Stimulated activated CD4-positive, alpha-beta T cell treated with anti-CD3 and anti-CD28 coated beads, Interleukin-4, amount 100 ng/mL, for 4 hours (primary cell): ENCODE measurements at regions not wholly inside any gene's neighbourhood (a gene's known extent, or its start where the extent isn't known, plus 50 kb on each side); places are given as distances from the start of the nearest gene placed in this dataset.
"Not testable (repeated sequence)": the region's sequence is repeated elsewhere in the genome, so short reads cannot be mapped to it uniquely, and the experiment has no call there.

Experiments
- DNase-seq, 2 experiments: peaks; one replicate each; pipeline ENCODE4 v3.0.0-alpha.2; 2020

DNA sequence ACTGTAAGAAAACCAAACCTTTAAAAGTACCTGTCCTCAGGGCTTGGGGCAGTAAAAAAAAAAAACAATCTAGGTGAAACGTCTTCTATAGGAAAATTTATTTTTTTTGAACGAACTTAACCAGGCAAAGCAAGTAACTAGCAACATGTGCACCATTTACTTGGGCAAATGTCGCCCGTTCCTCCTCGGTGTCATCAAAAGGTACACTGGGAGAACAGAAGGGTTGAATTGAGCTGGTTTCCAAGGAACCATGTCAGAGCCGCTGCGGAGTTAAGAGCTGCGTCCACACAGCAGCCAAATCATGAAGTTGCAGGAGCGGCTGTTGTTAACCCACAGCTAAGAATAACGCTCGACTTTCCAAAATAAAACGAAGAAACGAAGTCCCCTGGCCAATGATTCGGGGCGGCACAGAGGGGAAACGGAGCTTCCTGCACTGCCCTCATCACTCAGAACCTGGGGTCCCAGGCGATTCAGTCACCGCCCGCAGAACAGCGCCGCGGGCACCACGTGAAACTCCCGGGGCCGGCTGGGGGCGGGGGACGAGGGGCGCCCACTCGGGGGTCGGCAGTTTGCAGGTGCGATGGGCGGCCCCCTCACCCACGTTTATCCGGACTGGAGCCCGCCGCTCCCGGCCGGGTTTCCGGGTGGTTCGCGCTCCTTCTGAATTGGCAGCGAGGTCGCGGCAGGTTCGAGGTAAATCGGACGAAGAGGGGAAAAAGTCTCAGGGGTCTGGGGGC lies 53.6 kb upstream of the PLGLB1 start:
- peak; percentile 8 to 26 for DNase-seq

DNA sequence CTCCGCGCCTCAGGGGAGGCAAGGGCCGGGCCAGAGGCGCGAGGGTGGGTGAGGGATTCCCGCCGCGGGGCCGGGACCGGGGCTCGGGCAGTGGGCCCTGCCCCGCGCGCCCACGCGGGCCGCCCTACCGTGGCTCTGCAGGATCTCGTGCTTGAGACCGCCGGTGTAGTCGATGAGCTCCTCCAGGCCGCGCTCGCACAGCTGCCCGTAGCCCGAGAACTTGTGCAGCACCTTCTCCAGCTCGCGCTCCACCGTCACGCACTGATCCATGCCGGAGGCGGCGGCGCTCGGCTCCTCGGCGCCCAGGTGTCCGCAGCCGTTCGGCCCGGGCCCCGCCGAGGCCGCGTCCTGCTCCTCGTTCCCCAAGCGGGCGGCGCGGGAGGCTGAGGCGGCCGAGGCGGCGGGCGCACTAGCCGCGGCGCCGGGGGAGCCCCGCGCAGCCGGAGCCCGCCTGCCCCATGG lies 54.2 kb upstream of the PLGLB1 start:
- peak; percentile 53 to 56 for DNase-seq

DNA sequence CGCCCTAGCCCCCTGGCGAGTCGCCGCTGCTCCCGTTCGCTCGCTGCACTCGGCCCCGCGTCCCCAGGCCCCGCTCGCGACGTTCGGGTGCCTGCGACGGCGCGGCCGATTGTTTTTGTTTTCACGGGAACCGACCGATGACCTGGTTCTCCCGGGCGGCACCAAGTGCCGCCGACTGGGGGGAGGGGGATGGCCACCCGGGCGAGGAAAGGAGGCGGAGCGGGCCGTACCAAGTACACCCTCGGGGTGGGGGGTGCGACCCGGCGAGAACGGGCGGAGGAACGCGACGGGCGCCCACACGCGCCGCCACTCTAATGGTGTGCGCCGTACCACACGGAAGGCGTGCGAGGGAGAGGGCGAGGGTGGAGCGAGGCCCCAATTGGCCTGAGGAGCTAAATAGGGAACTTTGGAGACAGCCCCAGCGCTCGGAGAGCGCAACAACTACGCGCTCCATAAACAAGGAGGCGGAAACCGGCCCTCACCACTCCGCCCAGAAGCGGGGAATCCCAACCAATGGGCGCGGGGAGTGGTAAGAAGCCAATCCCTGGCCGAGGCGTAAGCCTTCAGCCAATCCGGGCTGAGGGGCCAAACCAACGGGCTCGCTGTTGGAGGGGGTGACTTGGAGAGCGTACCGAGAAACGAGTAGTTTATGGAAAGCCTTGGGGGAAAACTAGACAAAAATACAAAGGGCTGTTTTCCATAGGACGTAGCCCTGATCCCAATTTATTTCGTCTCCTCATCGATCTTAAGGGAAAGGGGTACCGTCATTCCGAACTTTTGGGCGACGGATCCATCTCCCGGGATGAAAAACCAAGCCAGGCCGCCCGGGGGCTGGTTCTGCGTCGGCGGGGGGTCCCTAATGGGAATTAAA lies 54.8 kb upstream of the PLGLB1 start:
- DNase-seq: peak; percentile 87 to 92

DNA sequence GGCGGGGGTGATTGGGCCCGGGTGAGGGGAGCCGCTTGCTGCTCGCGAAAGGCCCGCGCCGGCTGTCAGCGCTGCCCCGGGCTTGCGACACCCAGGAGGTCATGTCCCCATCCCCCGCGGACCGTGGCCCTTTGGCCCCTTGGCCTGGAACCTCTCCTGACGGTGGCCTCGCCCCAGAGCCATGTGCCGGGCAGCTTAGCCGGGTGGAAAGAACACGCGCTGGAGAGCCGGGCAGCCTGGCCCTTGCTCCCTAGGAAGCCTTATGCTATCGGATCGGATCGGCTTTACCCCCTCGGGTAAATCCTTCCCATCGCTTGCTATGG lies 55.4 kb upstream of the PLGLB1 start:
- DNase-seq: not testable (repeated sequence)

DNA sequence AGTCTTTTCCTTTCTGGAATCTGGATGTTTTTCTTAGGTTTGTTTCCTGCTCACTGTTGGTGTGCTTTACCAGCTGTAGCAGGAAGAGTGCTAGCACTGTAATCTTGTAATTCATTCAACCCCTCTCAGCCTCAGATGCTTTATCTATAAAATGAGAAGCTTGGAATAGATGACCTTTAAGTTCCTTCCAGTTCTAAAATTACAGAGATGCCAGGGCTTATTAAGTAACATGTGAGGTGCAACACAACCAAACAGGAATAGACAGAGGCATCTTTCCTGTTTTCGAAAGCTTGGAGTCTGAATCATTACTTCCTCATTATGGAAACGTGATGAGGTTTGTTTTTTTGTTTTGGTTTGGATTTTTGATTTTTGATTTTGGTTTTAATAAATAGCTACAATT lies 60.1 kb upstream of the PLGLB1 start:
- DNase-seq: not testable (repeated sequence)

DNA sequence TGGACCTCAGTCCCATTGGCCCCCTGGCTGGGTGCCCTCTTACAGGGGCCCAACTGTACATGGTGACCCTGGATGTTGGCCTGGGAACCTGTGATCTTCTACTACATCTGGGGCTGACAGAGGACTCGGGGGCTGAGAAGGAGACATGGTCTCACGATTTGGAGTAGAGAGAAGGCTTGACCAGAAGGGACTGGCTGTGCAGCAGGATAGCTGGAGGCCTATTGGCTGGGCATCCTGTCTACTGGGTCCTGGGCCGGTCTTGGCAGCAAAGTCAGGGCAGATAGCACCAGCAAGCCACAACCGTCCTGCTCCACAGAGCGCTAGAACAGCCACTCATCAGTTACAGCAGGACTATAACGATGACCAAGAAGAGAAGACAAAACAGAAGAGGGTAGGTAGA lies 66.4 kb upstream of the PLGLB1 start:
- not testable (repeated sequence) for DNase-seq

DNA sequence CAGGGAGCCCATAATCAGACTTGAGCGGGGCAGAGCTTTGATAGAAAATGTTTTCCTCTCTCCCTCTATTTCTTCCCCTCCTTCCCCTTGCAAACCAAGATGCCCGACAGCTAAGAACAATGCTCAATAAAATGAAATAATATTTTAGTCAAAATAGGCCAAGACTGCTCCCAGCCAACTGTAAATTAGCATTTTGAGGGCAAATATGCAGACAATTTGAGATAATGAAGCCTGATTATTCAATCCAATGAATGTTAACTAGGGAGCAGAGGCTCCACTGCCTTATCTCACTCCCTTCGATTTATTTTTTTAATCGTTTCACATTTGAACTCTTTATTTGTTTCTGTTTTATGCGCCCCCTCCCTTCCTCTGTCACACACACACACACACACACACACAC lies 67.8 kb upstream of the PLGLB1 start:
- not testable (repeated sequence) for DNase-seq

DNA sequence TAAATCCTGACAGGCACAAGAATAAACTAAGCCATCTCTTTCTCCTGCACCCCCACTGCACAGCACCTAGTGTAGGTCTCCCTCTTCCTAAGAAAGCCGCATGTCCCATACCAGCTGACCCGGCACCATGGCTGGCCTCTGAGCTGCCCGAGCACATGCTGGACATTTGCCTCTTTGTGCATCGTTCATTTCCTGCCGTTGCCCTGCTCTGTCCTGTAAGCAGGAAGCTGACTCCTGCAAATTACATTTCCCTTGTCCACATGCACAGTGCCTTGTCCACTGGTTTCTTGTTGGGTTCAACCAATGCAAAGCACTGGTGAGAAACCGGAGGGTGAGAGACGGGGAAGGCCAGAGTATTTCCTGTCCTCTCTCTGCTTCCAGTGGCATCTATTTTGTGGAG lies 71.6 kb upstream of the PLGLB1 start:
- not testable (repeated sequence) for DNase-seq

DNA sequence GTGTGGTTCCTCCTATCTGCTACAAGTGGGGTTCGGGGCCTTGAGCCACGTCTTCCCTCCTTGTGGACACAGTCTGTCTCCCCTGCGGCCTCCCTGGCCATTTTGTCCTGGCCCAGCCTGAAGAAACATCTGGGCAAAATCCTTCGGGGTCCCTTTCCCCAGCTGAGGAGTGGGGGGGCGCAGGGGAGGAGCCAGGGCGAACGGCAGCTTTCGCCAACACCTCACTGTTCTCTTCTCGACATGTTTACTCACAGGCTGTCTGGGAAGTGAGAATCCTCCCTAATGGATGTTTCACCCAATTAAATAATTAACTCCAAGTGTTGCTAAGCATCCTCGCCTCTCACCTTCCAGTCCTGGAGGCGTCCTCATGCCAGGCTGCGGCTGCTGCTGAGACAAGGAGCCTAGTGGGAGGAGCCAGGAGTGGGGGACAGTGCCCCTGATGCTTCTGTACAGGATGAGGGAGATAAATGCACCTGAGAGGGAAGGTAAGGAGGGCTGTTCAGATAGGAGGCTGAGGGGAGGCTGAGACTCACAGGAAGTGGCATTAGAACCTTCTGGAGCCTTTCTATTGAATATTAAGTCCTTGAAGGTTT lies 72.4 kb upstream of the PLGLB1 start:
- DNase-seq: not testable (repeated sequence)

DNA sequence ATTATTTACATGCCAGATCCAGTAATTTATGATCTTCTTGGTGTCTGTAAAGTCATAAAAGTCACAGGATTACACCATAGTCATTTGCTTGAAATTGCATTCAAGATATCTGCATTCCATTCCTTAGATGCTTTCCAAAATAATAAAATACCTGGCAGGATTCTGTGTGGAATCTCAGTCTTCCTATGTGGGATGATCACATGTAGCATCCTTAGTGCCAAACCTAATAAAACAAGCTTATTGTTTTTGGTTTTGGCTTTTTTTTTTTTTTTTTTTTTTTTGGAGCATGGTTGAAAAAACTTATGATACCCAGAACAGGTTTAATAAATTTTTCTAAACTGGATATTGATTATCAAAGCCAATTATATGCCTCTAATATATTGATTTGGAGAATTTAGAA lies 74.2 kb upstream of the PLGLB1 start:
- DNase-seq: not testable (repeated sequence)

DNA sequence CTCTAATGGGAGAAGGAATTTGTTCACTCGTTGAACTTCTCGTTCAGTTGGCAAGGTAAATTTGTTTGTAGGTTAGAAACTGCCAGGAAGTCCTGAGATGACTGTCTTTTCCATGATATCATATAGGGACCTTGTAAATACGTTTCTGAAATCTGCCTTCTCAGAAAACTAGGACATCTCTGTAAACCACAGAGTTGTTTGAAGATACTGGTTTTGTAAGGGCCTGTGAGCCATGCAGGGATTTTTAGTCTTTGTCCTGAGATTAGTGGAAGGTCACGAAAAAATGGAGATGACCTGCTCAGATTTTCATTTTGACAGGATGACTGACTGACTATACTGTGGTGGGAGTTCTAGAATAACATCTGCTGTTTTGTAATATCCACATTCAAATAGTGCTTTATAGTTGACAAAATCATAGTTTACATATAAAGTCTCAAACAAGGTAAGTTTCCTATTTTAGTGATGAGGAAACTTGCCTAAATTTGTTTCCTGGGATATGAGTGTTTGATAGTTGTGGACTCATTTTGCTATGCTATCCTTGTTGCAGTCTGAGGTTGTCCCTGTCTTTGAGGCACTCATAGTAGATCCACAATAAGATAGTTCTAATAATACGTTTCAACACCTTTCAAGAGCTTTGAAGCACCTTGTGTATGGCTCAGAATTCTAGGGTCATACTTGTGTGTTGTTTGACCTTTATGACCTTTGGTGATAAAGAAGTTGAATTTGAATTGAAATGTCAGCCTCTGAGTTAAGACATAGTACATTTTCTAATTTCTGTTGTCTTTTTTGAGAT lies 107.3 kb upstream of the PLGLB1 start:
- not testable (repeated sequence) for DNase-seq

DNA sequence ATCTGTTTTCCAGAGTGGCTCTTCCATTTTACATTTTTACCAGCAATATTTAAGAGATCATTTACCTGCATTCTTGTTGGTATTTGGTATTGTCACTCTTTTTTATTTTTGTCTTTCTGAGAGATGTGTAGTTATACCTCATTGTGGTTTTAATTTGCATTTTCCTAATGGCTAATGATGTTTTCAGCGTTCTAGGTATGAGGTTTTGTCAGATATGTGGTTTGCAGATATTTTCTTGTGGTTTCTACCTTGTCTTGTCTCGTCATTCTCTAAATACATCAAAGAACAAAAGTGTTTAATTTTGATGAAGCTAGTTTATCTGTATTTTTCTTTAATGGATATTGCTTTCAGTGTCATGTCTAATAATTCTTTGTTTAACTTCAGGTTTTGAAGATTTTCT lies 110.9 kb upstream of the PLGLB1 start:
- DNase-seq: not testable (repeated sequence)

DNA sequence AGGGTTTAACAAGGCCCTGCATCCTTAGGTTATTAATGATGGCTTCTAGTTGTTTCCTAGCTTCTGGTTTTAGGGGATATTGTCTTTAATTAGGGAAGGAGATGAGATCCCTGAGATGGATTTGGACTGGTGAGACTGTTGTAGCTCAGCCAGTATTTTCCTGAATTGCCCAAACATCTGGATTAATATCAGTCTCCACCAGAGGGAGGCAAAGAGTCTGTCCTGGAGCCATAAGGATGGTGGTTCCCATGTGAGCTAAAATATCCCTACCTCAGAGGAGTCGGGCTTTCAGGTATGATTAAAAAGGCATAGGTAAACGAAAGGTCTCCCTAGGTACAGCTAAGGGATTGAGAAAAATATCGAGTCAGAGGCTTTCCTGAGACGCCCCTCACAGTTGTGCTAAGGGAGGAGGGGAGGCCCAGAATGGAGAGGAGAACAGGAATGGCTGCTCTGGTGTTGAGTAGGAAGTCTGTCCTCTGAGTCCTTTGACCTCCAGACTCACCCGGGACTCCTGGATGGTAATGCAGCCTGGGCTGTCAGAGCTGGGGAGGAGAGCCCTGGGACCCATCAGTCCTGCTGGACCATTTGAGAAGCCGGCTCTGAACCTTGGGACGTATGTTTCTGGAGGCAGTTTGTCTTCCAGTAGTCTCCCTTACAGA lies 130.3 kb upstream of the PLGLB1 start:
- not testable (repeated sequence) for DNase-seq

DNA sequence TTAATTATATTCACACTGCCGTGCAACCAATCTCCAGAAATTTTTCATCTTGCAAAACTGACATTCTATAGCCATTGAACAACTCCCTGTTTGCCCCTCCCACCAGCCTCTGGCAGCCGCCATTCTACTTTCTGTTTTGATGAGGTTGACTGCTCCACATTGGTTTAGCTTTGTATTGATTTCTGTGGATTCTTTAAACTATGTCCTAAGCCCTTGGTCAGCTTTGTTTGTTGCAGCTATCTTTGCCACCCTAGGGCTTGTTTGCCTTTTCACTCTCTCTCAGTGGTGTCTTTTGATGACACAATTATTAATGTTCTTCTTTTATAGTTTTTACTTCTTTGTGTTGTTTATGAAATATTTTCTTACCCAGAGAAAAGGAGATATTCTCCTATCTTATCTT lies 152.8 kb upstream of the PLGLB1 start:
- DNase-seq: not testable (repeated sequence)

DNA sequence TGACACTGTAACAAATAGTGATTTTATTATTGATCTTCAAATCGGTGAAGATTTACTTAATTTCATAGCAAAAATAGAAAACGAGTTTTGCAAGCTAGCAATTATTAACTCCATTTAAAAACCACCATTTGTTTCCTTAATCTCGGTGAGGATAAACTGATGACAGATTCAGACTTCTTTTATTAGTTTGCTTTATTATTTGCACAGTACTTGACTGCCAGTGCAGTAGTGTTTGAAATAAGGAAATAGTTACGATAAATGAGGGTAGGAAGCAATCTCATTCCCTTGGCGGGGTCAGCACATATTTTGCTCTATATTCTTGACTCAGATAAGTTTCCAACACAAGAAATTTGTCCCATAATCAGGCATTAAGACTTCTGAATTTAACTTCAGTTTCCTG lies 161.7 kb upstream of the PLGLB1 start:
- not testable (repeated sequence) for DNase-seq

DNA sequence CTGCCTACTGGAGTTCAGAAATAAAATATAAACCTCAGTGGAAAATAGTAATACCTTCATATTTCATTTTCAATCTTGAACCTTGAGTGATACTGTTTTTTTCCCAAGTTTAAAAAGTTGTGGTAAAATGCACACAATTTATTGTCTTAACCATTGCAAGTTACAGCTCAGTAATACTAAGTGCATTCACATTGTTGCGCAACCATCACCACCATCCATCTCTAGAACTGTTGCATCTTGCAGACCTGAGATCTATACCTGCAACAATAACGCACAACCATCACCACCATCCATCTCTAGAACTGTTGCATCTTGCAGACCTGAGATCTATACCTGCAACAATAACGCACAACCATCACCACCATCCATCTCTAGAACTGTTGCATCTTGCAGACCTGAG lies 162.6 kb upstream of the PLGLB1 start:
- DNase-seq: not testable (repeated sequence)

DNA sequence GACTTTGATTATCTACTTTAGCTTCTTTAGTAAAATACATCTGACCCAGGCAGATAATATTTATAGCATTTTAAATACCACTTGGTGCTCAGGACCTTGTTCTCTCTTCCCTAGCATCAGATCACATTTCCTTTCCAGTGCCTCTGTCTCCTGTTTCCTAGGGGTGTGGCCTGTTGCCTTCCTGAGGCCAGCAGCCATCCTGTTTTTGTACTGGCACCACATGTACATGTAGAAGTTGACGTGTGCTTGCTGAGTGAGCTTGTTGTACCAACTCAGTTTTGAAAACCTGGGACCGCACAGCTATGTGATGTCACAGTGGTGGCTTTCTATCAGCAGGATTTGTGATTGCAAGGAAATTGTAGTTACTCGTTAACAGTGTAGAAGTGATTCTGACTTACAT lies 167.6 kb upstream of the PLGLB1 start:
- DNase-seq: not testable (repeated sequence)

DNA sequence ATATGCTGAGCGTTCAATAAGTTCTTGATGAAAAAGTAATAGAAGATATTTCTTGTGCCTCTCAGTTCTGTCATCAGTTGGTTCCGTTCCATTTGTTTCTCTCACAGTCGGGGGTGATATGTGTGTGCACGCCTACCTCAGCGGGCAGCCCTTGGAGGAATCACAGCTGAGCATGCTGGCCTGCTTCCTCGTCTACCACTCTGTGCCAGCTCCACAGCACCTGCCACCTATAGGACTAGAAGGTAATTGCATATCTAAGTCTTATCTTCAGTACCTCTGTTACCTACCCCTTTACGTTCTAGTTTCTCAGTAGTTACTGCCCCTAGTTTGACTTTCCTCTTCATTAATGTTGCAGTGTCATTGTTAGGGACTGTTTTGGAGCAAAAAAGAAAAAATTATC lies 171.7 kb upstream of the PLGLB1 start:
- not testable (repeated sequence) for DNase-seq

DNA sequence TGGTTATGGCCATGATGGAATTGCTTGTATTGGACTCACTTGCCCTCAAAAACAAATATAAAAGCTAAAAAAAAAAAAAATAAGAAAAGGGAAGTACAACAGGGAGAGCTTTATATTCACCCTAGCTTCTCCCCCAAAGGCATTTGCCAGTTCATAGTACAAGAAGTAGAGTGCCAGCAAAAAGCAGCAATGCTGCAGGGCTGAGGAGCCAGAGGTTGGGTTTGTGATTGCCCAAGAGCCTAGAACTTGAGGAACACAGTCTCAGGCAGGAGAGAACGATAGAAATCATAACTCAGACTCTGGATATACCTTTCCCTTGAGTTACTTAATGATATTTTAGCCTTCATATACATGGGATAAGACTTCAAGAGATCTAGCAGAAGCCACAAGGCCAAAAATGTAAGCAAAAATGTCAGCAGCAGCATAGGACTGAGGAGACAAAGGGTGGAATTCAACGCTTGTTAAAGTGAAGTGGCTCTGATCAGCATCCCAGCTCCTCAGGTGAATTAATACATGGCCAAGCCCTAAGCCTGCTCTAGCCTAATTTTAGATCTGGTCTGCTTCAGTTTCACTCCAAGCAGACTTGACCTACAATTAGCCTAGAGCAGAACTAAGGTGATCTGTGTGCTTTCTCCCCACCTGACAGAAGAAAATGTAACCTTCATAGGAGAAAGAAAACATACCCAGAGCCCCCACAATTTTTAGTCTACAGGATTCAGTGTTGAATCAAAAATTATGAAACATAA lies 172.8 kb upstream of the PLGLB1 start:
- DNase-seq: not testable (repeated sequence)

DNA sequence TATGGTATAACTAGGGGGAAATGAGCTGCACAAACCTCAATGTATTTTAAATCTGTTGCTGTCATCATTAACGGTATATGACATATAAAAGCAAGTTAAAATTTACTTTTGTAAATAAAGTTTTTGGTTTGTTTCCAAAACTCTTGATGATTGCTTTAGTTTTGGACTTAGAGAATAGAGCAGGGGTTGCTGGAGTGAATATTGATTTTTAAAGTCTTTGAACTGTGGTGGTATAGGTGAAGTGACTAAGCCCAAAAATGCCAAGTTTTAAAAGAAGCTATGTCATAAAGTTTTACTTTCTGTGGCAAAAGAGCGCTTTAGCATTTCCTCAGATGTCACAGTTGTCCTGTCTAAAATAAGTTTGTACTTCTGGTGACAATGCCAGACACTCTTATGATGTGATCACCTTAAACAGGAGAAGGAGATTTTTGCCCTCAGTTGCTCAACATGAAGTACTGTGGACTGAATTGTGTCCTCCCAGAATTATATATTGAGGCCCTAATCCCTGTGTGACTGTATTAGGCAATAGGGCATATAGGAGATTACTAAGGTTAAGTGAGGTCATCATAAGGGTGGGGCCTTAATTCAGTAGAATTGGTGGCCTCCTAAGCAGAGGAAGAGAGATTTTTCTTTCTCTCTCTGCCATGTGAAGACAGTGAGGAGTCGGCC lies 175.2 kb upstream of the PLGLB1 start:
- not testable (repeated sequence) for DNase-seq

DNA sequence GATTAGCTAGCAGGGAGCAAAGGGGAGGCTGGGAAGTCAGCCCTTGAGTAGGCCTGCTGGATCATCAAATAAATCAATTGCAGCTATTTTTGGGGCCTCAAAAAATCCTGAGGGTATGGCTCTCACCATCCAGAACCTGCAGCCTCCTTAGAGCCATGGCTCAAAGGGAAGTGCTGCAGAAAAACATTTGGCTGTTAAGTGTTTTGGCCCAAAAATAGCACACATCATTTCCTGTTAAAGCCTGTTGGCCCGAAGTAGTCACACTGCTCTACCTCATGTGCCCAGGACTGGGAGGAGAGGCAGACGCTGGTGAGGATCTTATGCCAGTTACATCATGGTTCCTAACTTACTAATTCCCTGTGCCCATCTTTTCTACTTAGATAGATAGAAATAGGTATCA lies 176.8 kb upstream of the PLGLB1 start:
- not testable (repeated sequence) for DNase-seq
